H1 (cell line): ENCODE measurements at regions not wholly inside any gene's neighbourhood (a gene's known extent, or its start where the extent isn't known, plus 50 kb on each side); places are given as distances from the start of the nearest gene placed in this dataset.

Source experiments
- CTCF ChIA-PET: fragments of 300-600 bp; sonication (Branson Sonifier 250); formaldehyde crosslinking; loops from one replicate; lab custom pipeline; 2021; ENCODE audit not compliant: partially characterized antibody; lab: Charles Lee
- POLR2A ChIA-PET: fragments of 300-600 bp; sonication (Branson Sonifier 250); formaldehyde crosslinking; loops from one replicate; lab custom pipeline; 2021; ENCODE audit warnings: inconsistent platforms; ENCODE audit not compliant: partially characterized antibody; lab: Charles Lee
- DNase-seq, 2 experiments: peaks; one replicate each; pipeline versions ENCODE4 v3.0.0 to v3.0.0-alpha.2; 2010 to 2022; ENCODE audit warnings: low spot score in 2 of 2, low read depth in 1 of 2, mixed read lengths in 1 of 2
- FAIRE-seq: peaks from 2 replicates; lab custom pipeline; 2011; peaks lifted over from hg19 to GRCh38; lab: Jason Lieb, UNC
- H2AFZ ChIP-seq: 2 replicates; pipeline ENCODE4 v1.8.1; 2012; ENCODE audit warnings: low read length, inconsistent platforms
- H2AK5ac ChIP-seq: 2 replicates; pipeline ENCODE4 v1.6.1; 2013; ENCODE audit warnings: low read depth, low read length
- H2BK120ac ChIP-seq: replicated peaks from 2 replicates; pipeline ENCODE3; 2013; ENCODE audit warnings: low read depth, low read length, inconsistent platforms
- H2BK12ac ChIP-seq: 2 replicates; pipeline ENCODE4 v1.6.1; 2013; ENCODE audit warnings: low read depth, low read length
- H2BK15ac ChIP-seq: 2 replicates; pipeline ENCODE4 v1.6.1; 2013; ENCODE audit warnings: low read length
- H2BK20ac ChIP-seq: 2 replicates; pipeline ENCODE4 v1.6.1; 2013; ENCODE audit warnings: low read length
- H2BK5ac ChIP-seq: 2 replicates; pipeline ENCODE4 v1.6.1; 2013; ENCODE audit warnings: low read depth, low read length
- H3K14ac ChIP-seq: 2 replicates; pipeline ENCODE4 v1.6.1; 2013; ENCODE audit warnings: inconsistent platforms; ENCODE audit not compliant: insufficient read length
- H3K18ac ChIP-seq: 2 replicates; pipeline ENCODE4 v1.6.1; 2013; ENCODE audit warnings: low read length; ENCODE audit errors: extremely low read depth
- H3K23ac ChIP-seq: 2 replicates; pipeline ENCODE4 v1.6.1; 2013; ENCODE audit warnings: inconsistent platforms; ENCODE audit not compliant: insufficient read length
- H3K23me2 ChIP-seq: 2 replicates; pipeline ENCODE4 v1.6.1; 2013; ENCODE audit warnings: low read depth, low read length
- H3K27ac ChIP-seq: 2 replicates; pipeline ENCODE4 v1.6.1; 2011; ENCODE audit warnings: low read depth, low read length, inconsistent platforms
- H3K27me3 ChIP-seq, 4 experiments: replicated peaks in 1 of 4; 1 replicate in 1 of 4; 2 replicates in 3 of 4; pipeline versions ENCODE4 v1.6.1 to v1.8.1; 2011 to 2013; ENCODE audit warnings: low read length in 3 of 4, mild to moderate bottlenecking in 3 of 4, inconsistent platforms in 2 of 4, mixed read lengths in 2 of 4, moderate library complexity in 1 of 4; ENCODE audit not compliant: control insufficient read depth in 3 of 4, insufficient read depth in 3 of 4; ENCODE audit errors: extremely low read depth in 1 of 4
- H3K36me3 ChIP-seq, 4 experiments: 2 replicates each; pipeline versions ENCODE4 v1.6.1 to v1.8.1; 2011 to 2013; ENCODE audit warnings: mild to moderate bottlenecking in 4 of 4, low read length in 3 of 4, moderate library complexity in 2 of 4, control low read depth in 1 of 4, inconsistent platforms in 1 of 4; ENCODE audit not compliant: insufficient read depth in 4 of 4, control insufficient read depth in 2 of 4
- H3K4ac ChIP-seq: replicated peaks from 2 replicates; pipeline ENCODE3; 2013; ENCODE audit warnings: low read length, low read depth, mixed read lengths, inconsistent platforms; ENCODE audit not compliant: insufficient read length
- H3K4me1 ChIP-seq, 4 experiments: replicated peaks in 1 of 4; 1 replicate in 1 of 4; 2 replicates in 3 of 4; pipeline versions ENCODE4 v1.6.1 to v1.8.1; 2011 to 2013; ENCODE audit warnings: low read length in 3 of 4, inconsistent platforms in 2 of 4, mixed read lengths in 1 of 4; ENCODE audit not compliant: insufficient read depth in 4 of 4, control insufficient read depth in 3 of 4
- H3K4me2 ChIP-seq, 2 experiments: 2 replicates each; pipeline versions ENCODE4 v1.6.1 to v1.8.1; 2011 to 2013; ENCODE audit warnings: low read depth in 2 of 2, low read length in 2 of 2, control low read depth in 1 of 2, inconsistent platforms in 1 of 2, mild to moderate bottlenecking in 1 of 2; ENCODE audit not compliant: insufficient read depth in 1 of 2
- H3K4me3 ChIP-seq, 4 experiments: fragments of 200-600, 300-600 bp in 1 of 4; sonication (generic), shearing (Covaris generic), sonication (Bioruptor Twin) in 1 of 4; 2 replicates each; pipeline versions ENCODE4 v1.5.1 to v1.8.1; 2011 to 2016; ENCODE audit warnings: low read length in 4 of 4, low read depth in 3 of 4, control low read depth in 2 of 4, inconsistent platforms in 2 of 4, mild to moderate bottlenecking in 2 of 4, mixed read lengths in 1 of 4, moderate library complexity in 1 of 4; ENCODE audit not compliant: insufficient read depth in 2 of 4; ENCODE audit errors: extremely low read depth in 1 of 4
- H3K56ac ChIP-seq: replicated peaks from 2 replicates; pipeline ENCODE3; 2013; ENCODE audit warnings: low read depth, mild to moderate bottlenecking, mixed read lengths, low read length, inconsistent platforms; ENCODE audit not compliant: insufficient read length
- H3K79me1 ChIP-seq: 2 replicates; pipeline ENCODE4 v1.6.1; 2013; ENCODE audit warnings: low read depth, low read length, control low read depth
- H3K79me2 ChIP-seq, 2 experiments: 2 replicates each; pipeline versions ENCODE4 v1.6.1 to v1.8.1; 2012 to 2013; ENCODE audit warnings: low read length in 2 of 2, mild to moderate bottlenecking in 2 of 2, inconsistent platforms in 1 of 2; ENCODE audit not compliant: insufficient read depth in 2 of 2, control insufficient read depth in 1 of 2
- H3K9ac ChIP-seq, 4 experiments: replicated peaks in 1 of 4; 1 replicate in 1 of 4; 2 replicates in 3 of 4; pipeline versions ENCODE4 v1.6.1 to v1.8.1; 2011 to 2013; ENCODE audit warnings: low read depth in 3 of 4, low read length in 3 of 4, control low read depth in 2 of 4, mild to moderate bottlenecking in 2 of 4, moderate library complexity in 2 of 4, inconsistent platforms in 1 of 4; ENCODE audit errors: extremely low read depth in 1 of 4
- H3K9me3 ChIP-seq, 2 experiments: 2 replicates each; pipeline versions ENCODE4 v1.6.1 to v1.8.1; 2012 to 2013; ENCODE audit warnings: mild to moderate bottlenecking in 2 of 2, moderate library complexity in 2 of 2, control low read depth in 1 of 2, inconsistent platforms in 1 of 2, low read depth in 1 of 2, low read length in 1 of 2, mixed read lengths in 1 of 2; ENCODE audit not compliant: insufficient read depth in 2 of 2
- H4K20me1 ChIP-seq, 2 experiments: replicated peaks in 1 of 2; 2 replicates each; pipeline versions ENCODE3 to v1.8.1; 2011 to 2013; ENCODE audit warnings: inconsistent platforms in 2 of 2, low read length in 2 of 2, mild to moderate bottlenecking in 1 of 2; ENCODE audit not compliant: insufficient read depth in 2 of 2, control insufficient read depth in 1 of 2
- H4K5ac ChIP-seq: 2 replicates; pipeline ENCODE4 v1.6.1; 2013; ENCODE audit warnings: low read length, low read depth, mixed read lengths, inconsistent platforms; ENCODE audit not compliant: insufficient read length
- H4K8ac ChIP-seq: 2 replicates; pipeline ENCODE4 v1.8.0; 2013; ENCODE audit warnings: mild to moderate bottlenecking, moderate library complexity, low read length, inconsistent platforms; ENCODE audit not compliant: insufficient read depth; ENCODE audit errors: extremely low read depth
- H4K91ac ChIP-seq: replicated peaks from 2 replicates; pipeline ENCODE3; 2013; ENCODE audit warnings: low read length, mixed read lengths, inconsistent platforms; ENCODE audit not compliant: insufficient read length
- ATF2 ChIP-seq: IDR thresholded peaks from 2 replicates; pipeline ENCODE4 v1.6.1; 2012; ENCODE audit warnings: low read length, inconsistent platforms
- BRCA1 ChIP-seq: IDR thresholded peaks from 2 replicates; pipeline ENCODE4 v1.6.1; 2012; ENCODE audit warnings: low read depth, low read length, improper control_type of control experiment
- CHD1 ChIP-seq: IDR thresholded peaks from 2 replicates; pipeline ENCODE4 v1.6.1; 2012; ENCODE audit warnings: low read depth, low read length, improper control_type of control experiment
- EZH2 ChIP-seq: fragments of 200-600 bp; sonication (generic); IDR thresholded peaks from 2 replicates; pipeline ENCODE4 v1.7.1; 2012; ENCODE audit warnings: low read depth, mild to moderate bottlenecking, moderate library complexity, low read length, inconsistent platforms; ENCODE audit not compliant: severe bottlenecking
- GABPA ChIP-seq: IDR thresholded peaks from 2 replicates; pipeline ENCODE4 v1.6.1; 2011; ENCODE audit warnings: mild to moderate bottlenecking, low read length, moderate library complexity, borderline replicate concordance; ENCODE audit not compliant: insufficient read depth
- GTF2F1 ChIP-seq: IDR thresholded peaks from 2 replicates; pipeline ENCODE4 v1.6.1; 2012; ENCODE audit warnings: low read depth, low read length, improper control_type of control experiment, borderline replicate concordance
- HDAC2 ChIP-seq, 2 experiments: fragments of 300-600 bp in 1 of 2; sonication (generic) in 1 of 2; IDR thresholded peaks; 2 replicates each; pipeline ENCODE4 v1.6.1; 2011 to 2012; ENCODE audit warnings: low read depth in 2 of 2, low read length in 2 of 2, mild to moderate bottlenecking in 2 of 2, moderate library complexity in 2 of 2, borderline replicate concordance in 1 of 2, inconsistent platforms in 1 of 2
- JUND ChIP-seq: IDR thresholded peaks from 2 replicates; pipeline ENCODE4 v1.6.1; 2011; ENCODE audit warnings: mild to moderate bottlenecking, improper control_type of control experiment, low read length
- NANOG ChIP-seq: IDR thresholded peaks from 2 replicates; pipeline ENCODE4 v1.6.1; 2011; ENCODE audit warnings: low read length, low read depth, mild to moderate bottlenecking, inconsistent platforms; ENCODE audit not compliant: insufficient read depth, poor library complexity, severe bottlenecking
- NRF1 ChIP-seq: IDR thresholded peaks from 2 replicates; pipeline ENCODE4 v1.6.1; 2011; ENCODE audit warnings: mild to moderate bottlenecking, low read depth, low read length, improper control_type of control experiment
- RAD21 ChIP-seq, 2 experiments: IDR thresholded peaks in 1 of 2; conservative IDR thresholded peaks in 1 of 2; 2 replicates each; pipeline ENCODE4 v1.6.1; 2011; ENCODE audit warnings: low read depth in 2 of 2, low read length in 2 of 2, improper control_type of control experiment in 1 of 2, inconsistent platforms in 1 of 2, mild to moderate bottlenecking in 1 of 2, moderate library complexity in 1 of 2
- SUZ12 ChIP-seq: fragments of 200-600 bp; sonication (generic); IDR thresholded peaks from 2 replicates; pipeline ENCODE4 v1.6.1; 2012; ENCODE audit warnings: mild to moderate bottlenecking, inconsistent platforms, low read length, moderate library complexity, mixed read lengths
- WGBS, 2 experiments: shearing (Covaris generic) in 1 of 2; methylation state at CpG; one replicate each; pipeline versions ENCODE4 v1.1.6 to v1.1.7; 2013 to 2015; ENCODE audit warnings: low lambda C conversion rate in 2 of 2, mixed read lengths in 2 of 2, inconsistent platforms in 1 of 2, low coverage in 1 of 2, missing lambda C conversion rate in 1 of 2; ENCODE audit not compliant: insufficient replicate concordance in 2 of 2, insufficient coverage in 1 of 2, insufficient read length in 1 of 2; ENCODE audit errors: extremely low coverage in 1 of 2, missing lambda C conversion rate in 1 of 2; 5-methylcytosine and 5-hydroxymethylcytosine counted together

- H3K4me2 ChIP-seq = no peak overlapping the region
- H3K79me2 ChIP-seq = no peaks in the 10 kb centered on the region
- H3K36me3 ChIP-seq = no peaks in the 10 kb centered on the region
- H2AFZ ChIP-seq = 0 out of 2 replicates have a peak overlapping the region, but pooled peaks have one; percentile 22
- H2BK120ac ChIP-seq = no peak overlapping the region
- no peak overlapping the region for H3K18ac ChIP-seq
- no peak for FAIRE-seq
- H3K23ac ChIP-seq = no peak overlapping the region
- no peak overlapping the region for H2BK15ac ChIP-seq
- H3K79me1 ChIP-seq = no peaks in the 10 kb centered on the region
- H4K8ac ChIP-seq = no peak overlapping the region
- H3K56ac ChIP-seq = no peak overlapping the region
- WGBS, 2 experiments = 70% methylated on average over 1 of the region's 1 CpG; no CpG with 5 or more reads in 1 of the 2 experiments
- H4K91ac ChIP-seq = no peak overlapping the region
- H3K14ac ChIP-seq = no peak overlapping the region
- no peak overlapping the region for H2BK5ac ChIP-seq
- no peaks in the 10 kb centered on the region for H3K27me3 ChIP-seq
- no peak overlapping the region for H3K9ac ChIP-seq
- no peaks in the 10 kb centered on the region for H4K20me1 ChIP-seq
- no peak overlapping the region for H2BK20ac ChIP-seq
- H3K9me3 ChIP-seq = no peaks in the 10 kb centered on the region
- no peak overlapping the region for H2AK5ac ChIP-seq
- H4K5ac ChIP-seq = no peak overlapping the region
- no peaks in the 10 kb centered on the region; a peak in 1 of 7 replicates for H3K4me1 ChIP-seq
- H3K4me3 ChIP-seq = no peak overlapping the region
- no peak overlapping the region for H3K27ac ChIP-seq
- H3K4ac ChIP-seq = no peak overlapping the region
- DNase-seq = no peak
- ChIA-PET POLR2A (no interaction called here), CTCF (interaction anchor here (0.6 kb wide), 1 partner anchor 9 kb away, joined by 3 read pairs; no protein-coding TSS in a partner anchor)
- H3K23me2 ChIP-seq = no peaks in the 10 kb centered on the region
- H2BK12ac ChIP-seq = no peak overlapping the region
- TF ChIP-seq ATF2 (no peak), EZH2 (no peak), NRF1 (no peak), GTF2F1 (no peak), JUND (no peak), SUZ12 (no peak), GABPA (no peak), BRCA1 (no peak), NANOG (no peak), CHD1 (no peak), HDAC2 (IDR thresholded peaks at IDR 0.05; ENCODE audit: borderline replicate concordance in 1 of 2, low read depth in 2 of 2, low read length in 2 of 2) (no peak), RAD21 (IDR thresholded peaks at IDR 0.05 in 1 of 2, conservative IDR thresholded peaks at IDR 0.05 in 1 of 2; ENCODE audit: low read depth in 2 of 2, low read length in 2 of 2) (no peak)
These were observed 424.1 kb upstream of the NPVF start for GRCh38 chr7:25652366-25652765.
